22Rv1 (cell line): ENCODE measurements at regions not wholly inside any gene's neighbourhood (a gene's known extent, or its start where the extent isn't known, plus 50 kb on each side); places are given as distances from the start of the nearest gene placed in this dataset.

ENCODE experiments used
- ZFX ChIP-seq: fragments of 450-650 bp; IDR thresholded peaks from 2 replicates; pipeline ENCODE4 v1.6.1; 2017; ENCODE audit warnings: antibody characterized with exemption, borderline replicate concordance
- TF ChIP-seq, protein P1 (sequence below): fragments of 450-650 bp; IDR thresholded peaks from 2 replicates; pipeline ENCODE4 v1.5.1; 2017; ENCODE audit warnings: mild to moderate bottlenecking

- TF ChIP-seq, protein P1, sequence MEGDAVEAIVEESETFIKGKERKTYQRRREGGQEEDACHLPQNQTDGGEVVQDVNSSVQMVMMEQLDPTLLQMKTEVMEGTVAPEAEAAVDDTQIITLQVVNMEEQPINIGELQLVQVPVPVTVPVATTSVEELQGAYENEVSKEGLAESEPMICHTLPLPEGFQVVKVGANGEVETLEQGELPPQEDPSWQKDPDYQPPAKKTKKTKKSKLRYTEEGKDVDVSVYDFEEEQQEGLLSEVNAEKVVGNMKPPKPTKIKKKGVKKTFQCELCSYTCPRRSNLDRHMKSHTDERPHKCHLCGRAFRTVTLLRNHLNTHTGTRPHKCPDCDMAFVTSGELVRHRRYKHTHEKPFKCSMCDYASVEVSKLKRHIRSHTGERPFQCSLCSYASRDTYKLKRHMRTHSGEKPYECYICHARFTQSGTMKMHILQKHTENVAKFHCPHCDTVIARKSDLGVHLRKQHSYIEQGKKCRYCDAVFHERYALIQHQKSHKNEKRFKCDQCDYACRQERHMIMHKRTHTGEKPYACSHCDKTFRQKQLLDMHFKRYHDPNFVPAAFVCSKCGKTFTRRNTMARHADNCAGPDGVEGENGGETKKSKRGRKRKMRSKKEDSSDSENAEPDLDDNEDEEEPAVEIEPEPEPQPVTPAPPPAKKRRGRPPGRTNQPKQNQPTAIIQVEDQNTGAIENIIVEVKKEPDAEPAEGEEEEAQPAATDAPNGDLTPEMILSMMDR, result no peak
- TF ChIP-seq ZFX, result no peak
Measured at GRCh38 chr2:204436230-204436629, 109.0 kb upstream of the PARD3B start.
